ENCODE measurements at regions not wholly inside any gene's neighbourhood (a gene's known extent, or its start where the extent isn't known, plus 50 kb on each side); places are given as distances from the start of the nearest gene placed in this dataset.

DNA sequence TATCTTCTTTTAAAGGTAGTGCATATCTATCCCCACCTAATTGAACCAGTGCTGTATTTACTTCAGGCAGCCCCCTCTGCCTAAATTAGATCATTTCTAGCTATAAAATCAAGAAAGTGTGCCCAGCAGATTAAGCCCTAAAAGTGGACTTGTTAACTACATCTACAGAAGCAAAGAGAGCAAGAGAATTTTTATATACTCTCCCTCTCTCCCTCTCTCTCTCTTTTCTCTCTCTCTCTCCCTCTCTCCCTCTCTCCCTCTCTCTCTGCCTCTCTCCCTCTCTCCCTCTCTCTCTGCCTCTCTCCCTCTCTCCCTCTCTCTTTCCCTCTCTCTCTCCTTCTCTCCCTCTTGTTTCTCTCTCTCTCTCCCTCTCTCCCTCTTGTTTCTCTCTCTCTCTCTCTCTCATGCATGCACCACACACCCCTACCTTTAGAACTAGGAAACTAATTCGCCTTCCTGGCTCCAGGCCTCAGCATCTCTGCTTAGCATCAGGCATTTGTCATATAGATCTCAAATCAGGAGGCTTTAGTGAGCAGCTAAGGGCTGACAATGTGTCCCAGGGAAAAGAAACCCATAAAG lies 71.4 kb downstream of the FOXA2 start:
- TF ChIP-seq POLR2AphosphoS5 (IDR thresholded peaks at IDR 0.05) (no peak), POLR2A (IDR thresholded peaks at IDR 0.05) (no peak)
- TF ChIP-seq, protein P1, sequence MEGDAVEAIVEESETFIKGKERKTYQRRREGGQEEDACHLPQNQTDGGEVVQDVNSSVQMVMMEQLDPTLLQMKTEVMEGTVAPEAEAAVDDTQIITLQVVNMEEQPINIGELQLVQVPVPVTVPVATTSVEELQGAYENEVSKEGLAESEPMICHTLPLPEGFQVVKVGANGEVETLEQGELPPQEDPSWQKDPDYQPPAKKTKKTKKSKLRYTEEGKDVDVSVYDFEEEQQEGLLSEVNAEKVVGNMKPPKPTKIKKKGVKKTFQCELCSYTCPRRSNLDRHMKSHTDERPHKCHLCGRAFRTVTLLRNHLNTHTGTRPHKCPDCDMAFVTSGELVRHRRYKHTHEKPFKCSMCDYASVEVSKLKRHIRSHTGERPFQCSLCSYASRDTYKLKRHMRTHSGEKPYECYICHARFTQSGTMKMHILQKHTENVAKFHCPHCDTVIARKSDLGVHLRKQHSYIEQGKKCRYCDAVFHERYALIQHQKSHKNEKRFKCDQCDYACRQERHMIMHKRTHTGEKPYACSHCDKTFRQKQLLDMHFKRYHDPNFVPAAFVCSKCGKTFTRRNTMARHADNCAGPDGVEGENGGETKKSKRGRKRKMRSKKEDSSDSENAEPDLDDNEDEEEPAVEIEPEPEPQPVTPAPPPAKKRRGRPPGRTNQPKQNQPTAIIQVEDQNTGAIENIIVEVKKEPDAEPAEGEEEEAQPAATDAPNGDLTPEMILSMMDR (IDR thresholded peaks at IDR 0.05), result no peak

Measured in breast epithelium (tissue), 3 donors.